Adrenal gland (tissue), 9 donors: ENCODE measurements at regions not wholly inside any gene's neighbourhood (a gene's known extent, or its start where the extent isn't known, plus 50 kb on each side); places are given as distances from the start of the nearest gene placed in this dataset.
"Not testable (repeated sequence)": the region's sequence is repeated elsewhere in the genome, so short reads cannot be mapped to it uniquely, and the experiment has no call there.

ENCODE experiments used
- DNase-seq, 7 donors: peaks; one replicate each; pipeline ENCODE4 v3.0.0-alpha.2; 2019 to 2020
- H3K27ac ChIP-seq, 5 donors: fragments of 200-600 bp; sonication (generic) in 4 of 5; 1 replicate in 3 of 5; 2 replicates in 2 of 5; pipeline versions ENCODE4 v1.5.1 to v1.8.0; 2016 to 2020; ENCODE audit warnings: mild to moderate bottlenecking in 1 of 5
- H3K27me3 ChIP-seq: fragments of 200-600 bp; 2 replicates; pipeline ENCODE4 v1.8.0; 2021
- H3K36me3 ChIP-seq, 2 donors: fragments of 200-600 bp; replicated peaks in 1 of 2; 1 replicate in 1 of 2; 2 replicates in 1 of 2; pipeline versions ENCODE4 v1.5.1 to v1.8.0; 2018 to 2022
- H3K4me1 ChIP-seq, 2 donors: fragments of 200-600 bp; replicated peaks in 1 of 2; 1 replicate in 1 of 2; 2 replicates in 1 of 2; pipeline versions ENCODE4 v1.5.1 to v1.8.0; 2018 to 2021
- H3K4me3 ChIP-seq, 4 donors: fragments of 200-600 bp; sonication (generic) in 3 of 4; one replicate each; pipeline ENCODE4 v1.5.1; 2016 to 2018
- H3K9me3 ChIP-seq, 3 donors: fragments of 200-600 bp; sonication (generic) in 1 of 3; replicated peaks in 1 of 3; 1 replicate in 2 of 3; 2 replicates in 1 of 3; pipeline versions ENCODE4 v1.5.1 to v1.8.0; 2016 to 2021
- POLR2A ChIP-seq, 2 donors: fragments of 450-650 bp; IDR thresholded peaks; one replicate each; pipeline ENCODE4 v1.6.1; 2017; ENCODE audit warnings: antibody characterized with exemption in 2 of 2, mild to moderate bottlenecking in 2 of 2, moderate library complexity in 1 of 2
- WGBS, 4 donors: extraction: QIAGEN DNeasy Blood & Tissue Kit in 2 of 4; methylation state at CpG; one replicate each; pipeline versions ENCODE4 v1.1.5 to v1.1.7; 2013 to 2017; 5-methylcytosine and 5-hydroxymethylcytosine counted together
- intact Hi-C, 2 donors: fragments of 100-400 bp; cut with DNase I; formaldehyde crosslinking; loops; one replicate each; pipeline versions ENCODE4 v1.14.1 to v1.15.0; 2022 to 2023
- TF ChIP-seq, protein P1 (sequence below), 6 experiments: fragments of 450-650 bp in 4 of 6; fragments of 200-600 bp in 2 of 6; sonication (generic) in 1 of 6; IDR thresholded peaks; 1 replicate in 5 of 6; 2 replicates in 1 of 6; pipeline versions ENCODE4 v1.5.1 to v1.8.0; 2016 to 2021; ENCODE audit warnings: antibody characterized with exemption in 6 of 6, mild to moderate bottlenecking in 2 of 6, moderate library complexity in 1 of 6
- donor health status: healthy with polysubstance abuse.
- donor health status: Bipolar disorder and iron deficiency.
- donor health status: DM: yes; HTN: yes; CAD: no.
- donor health status: DM: no; HTN: no; CAD: no.
- donor health status: DM: no; HTN: no; CAD: no.

DNA sequence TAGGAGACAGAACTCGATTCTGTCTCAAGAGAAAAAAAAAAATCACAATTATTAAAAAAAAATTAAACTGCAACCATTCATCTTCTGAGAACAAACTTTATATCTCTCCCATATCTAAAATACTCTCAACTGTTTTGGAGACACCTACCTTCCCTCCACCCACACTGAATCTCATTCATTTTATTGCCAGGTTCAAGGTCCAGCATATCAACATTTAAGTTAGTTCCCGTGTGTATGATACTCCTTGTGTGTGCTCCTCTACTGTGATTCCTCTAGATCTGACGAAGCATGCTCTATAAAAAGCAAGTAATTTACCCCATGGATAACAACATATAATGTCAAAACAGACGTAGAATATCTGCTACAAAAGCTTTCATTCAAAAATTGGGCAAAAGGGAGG, 351.8 kb upstream of the SORCS1 start:
- 68 to 85% (median 78%) methylated on average over 4 of the region's 4 CpGs for WGBS, 4 donors
- Histone ChIP-seq H3K4me1 (no peaks in the 10 kb centered on the region), H3K27me3 (no peaks in the 10 kb centered on the region), H3K9me3 (no peaks in the 10 kb centered on the region), H3K4me3 (no peak overlapping the region), H3K27ac (no peak overlapping the region), H3K36me3 (no peaks in the 10 kb centered on the region)
- intact Hi-C loops = no loop called here
- no peak for TF ChIP-seq POLR2A (IDR thresholded peaks at IDR 0.05)
- TF ChIP-seq, protein P1, sequence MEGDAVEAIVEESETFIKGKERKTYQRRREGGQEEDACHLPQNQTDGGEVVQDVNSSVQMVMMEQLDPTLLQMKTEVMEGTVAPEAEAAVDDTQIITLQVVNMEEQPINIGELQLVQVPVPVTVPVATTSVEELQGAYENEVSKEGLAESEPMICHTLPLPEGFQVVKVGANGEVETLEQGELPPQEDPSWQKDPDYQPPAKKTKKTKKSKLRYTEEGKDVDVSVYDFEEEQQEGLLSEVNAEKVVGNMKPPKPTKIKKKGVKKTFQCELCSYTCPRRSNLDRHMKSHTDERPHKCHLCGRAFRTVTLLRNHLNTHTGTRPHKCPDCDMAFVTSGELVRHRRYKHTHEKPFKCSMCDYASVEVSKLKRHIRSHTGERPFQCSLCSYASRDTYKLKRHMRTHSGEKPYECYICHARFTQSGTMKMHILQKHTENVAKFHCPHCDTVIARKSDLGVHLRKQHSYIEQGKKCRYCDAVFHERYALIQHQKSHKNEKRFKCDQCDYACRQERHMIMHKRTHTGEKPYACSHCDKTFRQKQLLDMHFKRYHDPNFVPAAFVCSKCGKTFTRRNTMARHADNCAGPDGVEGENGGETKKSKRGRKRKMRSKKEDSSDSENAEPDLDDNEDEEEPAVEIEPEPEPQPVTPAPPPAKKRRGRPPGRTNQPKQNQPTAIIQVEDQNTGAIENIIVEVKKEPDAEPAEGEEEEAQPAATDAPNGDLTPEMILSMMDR (IDR thresholded peaks at IDR 0.05) = no peak
- DNase-seq = no peak

DNA sequence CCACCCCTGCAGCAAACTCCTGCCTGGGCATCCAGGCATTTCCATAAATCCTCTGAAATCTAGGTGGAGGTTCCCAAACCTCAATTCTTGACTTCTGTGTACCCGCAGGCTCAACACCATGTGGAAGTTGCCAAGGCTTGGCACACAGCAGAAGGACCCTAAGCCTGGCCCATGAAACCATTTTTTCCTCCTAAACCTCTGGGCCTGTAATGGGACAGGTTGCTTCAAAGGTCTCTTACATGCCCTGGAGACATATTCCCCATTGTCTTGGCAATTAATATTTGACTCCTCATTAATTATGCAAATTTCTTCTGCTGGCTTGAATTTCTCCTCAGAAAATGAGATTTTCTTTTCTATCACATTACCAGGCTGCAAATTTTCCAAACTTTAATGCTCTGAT, 339.5 kb upstream of the SORCS1 start:
- WGBS, 4 donors = 0 to 90% (median 43%) methylated on average over 1 of the region's 1 CpG
- H3K4me1 ChIP-seq, H3K4me3 ChIP-seq, H3K9me3 ChIP-seq, DNase-seq, intact Hi-C loops, H3K27me3 ChIP-seq, H3K27ac ChIP-seq, H3K36me3 ChIP-seq: not testable (repeated sequence)

DNA sequence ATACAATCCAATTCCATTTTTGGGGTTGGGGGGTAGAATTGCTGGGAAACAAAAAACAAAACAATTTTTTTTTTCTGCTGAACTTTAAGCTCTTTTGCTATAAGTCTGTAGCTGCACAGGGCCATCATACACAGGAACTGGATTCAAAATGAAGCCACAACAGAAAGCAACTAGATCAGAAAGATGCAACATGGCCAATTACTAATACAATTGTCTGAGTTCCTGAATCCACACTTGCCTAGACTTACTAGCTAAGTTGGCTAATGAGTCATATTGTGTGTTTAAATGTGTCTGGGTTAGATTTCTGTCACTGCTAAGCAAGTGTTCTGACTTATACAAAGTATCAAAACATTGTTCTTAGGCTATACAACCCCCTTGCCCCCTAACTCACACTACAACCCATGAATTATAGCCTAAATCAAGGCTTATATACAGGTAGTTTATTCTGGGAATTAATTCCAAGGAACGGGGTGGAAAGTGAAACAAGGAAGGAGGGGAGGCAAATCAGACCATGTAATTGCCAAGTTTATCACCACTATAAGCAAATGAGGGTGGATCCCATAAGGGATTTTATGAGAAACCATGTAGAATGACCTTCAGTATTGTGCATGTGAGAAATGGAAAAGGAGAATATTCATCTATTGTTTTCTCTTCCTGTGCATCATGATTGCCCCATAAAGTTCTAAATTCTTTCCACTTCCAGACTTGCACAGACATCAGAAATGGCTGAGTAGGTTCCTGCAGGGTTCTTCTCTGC, 337.9 kb upstream of the SORCS1 start:
- WGBS, 4 donors = 66 to 80% (median 73%) methylated on average over 1 of the region's 1 CpG
- DNase-seq = no peak
- no peaks in the 10 kb centered on the region for H3K27me3 ChIP-seq
- TF ChIP-seq POLR2A (IDR thresholded peaks at IDR 0.05) = no peak
- TF ChIP-seq, protein P1 (IDR thresholded peaks at IDR 0.05) = no peak
- H3K9me3 ChIP-seq = no peaks in the 10 kb centered on the region
- H3K4me1 ChIP-seq = no peaks in the 10 kb centered on the region
- H3K36me3 ChIP-seq = no peaks in the 10 kb centered on the region
- H3K27ac ChIP-seq = no peak overlapping the region
- no peak overlapping the region for H3K4me3 ChIP-seq
- intact Hi-C loops = no loop called here

DNA sequence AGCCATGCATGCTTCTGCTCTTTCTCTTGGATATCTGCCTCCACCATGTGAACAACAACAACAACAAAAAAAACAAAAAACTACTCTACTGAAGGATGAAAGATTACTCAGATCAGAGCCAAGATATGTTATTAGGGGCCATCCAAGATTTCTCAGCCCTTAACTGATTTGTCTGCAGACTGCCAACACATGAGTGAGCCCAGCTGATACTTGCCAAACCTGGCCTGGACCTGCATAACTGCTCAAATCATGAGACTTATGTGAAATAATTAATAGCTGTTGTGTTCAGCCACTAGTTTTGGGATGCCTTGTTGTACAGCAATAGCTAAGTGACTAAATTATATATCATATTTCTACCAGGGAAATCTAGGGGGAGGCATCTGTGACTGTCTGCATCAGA, 334.5 kb upstream of the SORCS1 start:
- intact Hi-C loops = no loop called here
- DNase-seq = no peak
- Histone ChIP-seq H3K27me3 (no peaks in the 10 kb centered on the region), H3K9me3 (no peaks in the 10 kb centered on the region), H3K27ac (no peak overlapping the region), H3K36me3 (no peaks in the 10 kb centered on the region), H3K4me3 (no peak overlapping the region), H3K4me1 (no peaks in the 10 kb centered on the region)
- TF ChIP-seq POLR2A (IDR thresholded peaks at IDR 0.05) = no peak
- TF ChIP-seq, protein P1 (IDR thresholded peaks at IDR 0.05) = no peak

DNA sequence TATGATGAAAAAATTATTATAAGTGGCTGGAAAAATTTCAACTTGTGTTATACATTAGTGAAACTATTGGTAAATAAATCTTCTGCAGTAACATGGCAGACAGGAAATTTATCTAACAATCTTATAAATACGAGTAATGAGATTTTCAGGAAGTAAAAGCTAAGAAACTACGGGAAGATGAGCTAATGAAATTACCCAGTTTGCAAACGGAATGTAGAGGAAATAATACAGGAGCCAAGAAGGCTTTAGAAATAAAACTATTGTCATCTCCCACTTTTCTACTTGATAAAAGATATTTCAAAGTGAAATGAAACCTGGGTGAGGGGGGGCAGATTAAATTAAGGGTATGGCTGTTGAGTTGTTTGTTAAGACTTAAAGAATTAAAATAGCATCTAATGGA, 332.5 kb upstream of the SORCS1 start:
- H3K27me3 ChIP-seq = no peaks in the 10 kb centered on the region
- H3K4me1 ChIP-seq = no peaks in the 10 kb centered on the region
- H3K9me3 ChIP-seq = no peaks in the 10 kb centered on the region
- TF ChIP-seq POLR2A (IDR thresholded peaks at IDR 0.05) = no peak
- TF ChIP-seq, protein P1 (IDR thresholded peaks at IDR 0.05) = no peak
- H3K27ac ChIP-seq = no peak overlapping the region
- intact Hi-C loops = no loop called here
- no peaks in the 10 kb centered on the region for H3K36me3 ChIP-seq
- WGBS, 4 donors = 49 to 65% (median 59%) methylated on average over 3 of the region's 3 CpGs
- no peak overlapping the region for H3K4me3 ChIP-seq
- no peak for DNase-seq
